IPS DF 4.7 (cell line): ENCODE measurements at regions not wholly inside any gene's neighbourhood (a gene's known extent, or its start where the extent isn't known, plus 50 kb on each side); places are given as distances from the start of the nearest gene placed in this dataset.
"Not testable (repeated sequence)": the region's sequence is repeated elsewhere in the genome, so short reads cannot be mapped to it uniquely, and the experiment has no call there.

ENCODE experiments used
- DNase-seq: peaks from one replicate; pipeline ENCODE4 v3.0.0-alpha.2; 2013; ENCODE audit warnings: low spot score; ENCODE audit errors: extremely low read depth

- no peak for DNase-seq
Observed at GRCh38 chr5:9859808-9860207, 229.7 kb upstream of the TAS2R1 start.

- DNase-seq, result no peak
Observed at GRCh38 chr5:9858043-9858442, 227.9 kb upstream of the TAS2R1 start.

- DNase-seq, result no peak
Observed at GRCh38 chr5:9853309-9853708, 223.2 kb upstream of the TAS2R1 start.

- no peak for DNase-seq
Observed at GRCh38 chr5:9852671-9853070, 222.5 kb upstream of the TAS2R1 start.

- DNase-seq, result no peak
Observed at GRCh38 chr5:9851458-9851857, 221.3 kb upstream of the TAS2R1 start.

GRCh38 chr5:9850456-9850855, 220.3 kb upstream of the TAS2R1 start:
- DNase-seq, result no peak

GRCh38 chr5:9847631-9848030, 217.5 kb upstream of the TAS2R1 start:
- no peak for DNase-seq

GRCh38 chr5:9845185-9845584, 215.0 kb upstream of the TAS2R1 start:
- DNase-seq, result no peak

- DNase-seq, result no peak
Observed at GRCh38 chr5:9841516-9842170, 211.5 kb upstream of the TAS2R1 start.

GRCh38 chr5:9838916-9839315, 208.8 kb upstream of the TAS2R1 start:
- DNase-seq, result no peak

- DNase-seq, result no peak
Observed at GRCh38 chr5:9834871-9835770, 205.0 kb upstream of the TAS2R1 start.

GRCh38 chr5:9833871-9834270, 203.7 kb upstream of the TAS2R1 start:
- DNase-seq, result no peak

GRCh38 chr5:9832921-9833320, 202.8 kb upstream of the TAS2R1 start:
- no peak for DNase-seq

GRCh38 chr5:9831823-9832222, 201.7 kb upstream of the TAS2R1 start:
- no peak for DNase-seq

GRCh38 chr5:9830184-9830583, 200.0 kb upstream of the TAS2R1 start:
- DNase-seq, result no peak

- DNase-seq, result no peak
Observed at GRCh38 chr5:9829621-9830020, 199.5 kb upstream of the TAS2R1 start.

- DNase-seq, result no peak
Observed at GRCh38 chr5:9820691-9821449, 190.7 kb upstream of the TAS2R1 start.

- DNase-seq, result no peak
Observed at GRCh38 chr5:9818340-9818845, 188.2 kb upstream of the TAS2R1 start.

GRCh38 chr5:9817819-9818218, 187.7 kb upstream of the TAS2R1 start:
- no peak for DNase-seq

- DNase-seq, result no peak
Observed at GRCh38 chr5:9815051-9815450, 184.9 kb upstream of the TAS2R1 start.

- DNase-seq, result no peak
Observed at GRCh38 chr5:9813305-9813704, 183.2 kb upstream of the TAS2R1 start.

- DNase-seq, result not testable (repeated sequence)
Observed at GRCh38 chr5:9807366-9807765, 177.2 kb upstream of the TAS2R1 start.
